KBM-7 (cell line): ENCODE measurements at regions not wholly inside any gene's neighbourhood (a gene's known extent, or its start where the extent isn't known, plus 50 kb on each side); places are given as distances from the start of the nearest gene placed in this dataset.

ENCODE experiments used
- DNase-seq: peaks from one replicate; pipeline ENCODE4 v3.0.0-alpha.2; 2015
- in situ Hi-C: fragments of 300-500 bp; cut with MboI; formaldehyde crosslinking; loops from 2 replicates; pipeline ENCODE4 v1.14.3; 2020; ENCODE audit warnings: low sequenced_read_pairs, low pct_unique_long_range_greater_than_20kb, mixed read lengths

DNA sequence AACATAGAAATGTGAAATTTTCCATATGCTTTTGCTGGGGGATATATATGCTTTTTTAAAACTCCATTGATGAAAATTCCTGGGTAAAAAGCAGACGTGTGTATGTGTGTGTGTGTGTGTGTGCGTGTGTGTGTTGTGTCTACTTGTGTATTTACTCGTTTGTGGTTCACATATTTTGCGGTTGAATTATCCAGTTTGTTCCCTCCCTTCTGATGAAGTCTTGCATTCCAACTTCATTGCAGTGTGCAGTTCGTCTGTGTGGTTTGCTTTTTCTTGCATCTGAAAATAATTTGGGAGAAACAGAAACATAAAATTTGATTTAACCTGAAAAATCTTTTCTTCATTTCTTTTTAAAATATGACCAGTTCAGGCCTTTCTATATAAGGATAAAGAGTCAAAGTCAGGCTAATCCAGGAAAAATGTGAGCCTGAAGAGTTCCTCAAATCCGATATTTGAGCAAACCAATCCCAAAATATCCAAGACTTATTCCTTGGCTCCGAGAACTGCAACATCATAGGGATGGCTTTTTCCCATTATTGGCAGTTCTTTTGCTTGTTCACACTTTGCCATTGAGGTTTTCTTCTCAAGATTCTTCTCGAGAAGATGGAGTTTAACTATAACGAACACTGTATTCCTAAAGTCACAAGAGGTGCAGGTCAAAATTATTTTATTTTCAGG, 202.2 kb upstream of the CCN2 start:
- in situ Hi-C loops = no loop called here
- DNase-seq = no peak

DNA sequence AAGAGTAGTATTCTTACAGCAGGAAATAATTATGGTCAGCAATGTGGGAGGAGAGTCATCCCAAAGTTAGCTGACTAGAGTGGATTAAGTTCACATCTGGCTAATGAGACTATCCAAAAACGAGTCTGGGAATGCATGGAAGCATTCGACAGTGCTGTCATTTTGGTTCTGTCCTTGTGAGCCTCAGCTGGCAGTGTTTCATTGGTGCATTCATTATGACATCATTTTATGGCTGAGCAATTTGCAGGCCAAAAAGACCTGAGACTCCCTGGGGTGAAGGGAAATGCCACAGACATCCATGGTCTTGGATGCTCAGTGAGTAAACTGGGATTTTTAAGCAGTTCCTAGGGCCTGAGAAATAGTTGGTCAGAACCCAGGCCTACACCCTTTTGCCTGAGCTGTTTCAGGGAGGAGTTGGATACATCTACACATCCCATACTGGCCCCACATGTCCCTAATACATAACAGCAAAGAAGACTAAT, 196.4 kb upstream of the CCN2 start:
- in situ Hi-C loops = no loop called here
- no peak for DNase-seq

DNA sequence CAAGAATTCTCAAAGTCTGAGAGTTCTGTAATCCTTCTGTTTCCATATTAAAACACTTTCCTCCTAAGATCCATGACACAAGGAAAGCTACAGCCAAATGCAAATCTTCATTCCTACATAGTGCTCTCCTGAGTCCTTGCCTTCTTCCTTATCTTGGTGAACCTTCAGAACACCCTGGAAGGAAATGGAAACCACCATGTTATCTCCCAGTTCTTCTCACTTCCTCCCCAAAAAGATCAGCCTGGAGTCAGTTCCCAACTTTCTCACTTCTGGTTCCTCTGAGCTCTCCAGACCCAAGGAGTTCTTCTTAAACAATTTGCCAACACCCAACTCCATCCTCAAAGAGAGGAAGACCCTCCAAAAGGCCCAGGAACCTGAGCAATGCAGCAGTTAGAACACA, 193.3 kb upstream of the CCN2 start:
- DNase-seq = no peak
- in situ Hi-C loops = no loop called here

DNA sequence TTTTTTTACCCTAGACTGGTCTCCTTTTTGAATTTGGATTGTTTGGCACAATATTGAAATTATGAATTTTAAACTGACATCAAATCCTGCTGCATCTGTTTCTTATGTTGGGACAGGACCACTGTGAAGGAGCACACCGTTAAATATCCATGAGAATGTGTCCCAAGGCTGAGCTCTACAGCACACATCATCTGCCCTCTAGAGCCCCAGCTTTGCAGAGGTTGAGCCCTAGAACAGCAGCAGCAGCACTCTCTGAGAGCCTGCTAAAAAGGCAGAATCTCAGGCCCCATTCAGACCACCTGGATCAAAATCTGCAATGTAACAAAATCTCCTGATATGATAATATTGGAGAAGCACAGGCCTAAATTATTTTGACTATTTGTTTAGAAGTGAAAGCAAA, 192.1 kb upstream of the CCN2 start:
- in situ Hi-C loops = no loop called here
- no peak for DNase-seq

DNA sequence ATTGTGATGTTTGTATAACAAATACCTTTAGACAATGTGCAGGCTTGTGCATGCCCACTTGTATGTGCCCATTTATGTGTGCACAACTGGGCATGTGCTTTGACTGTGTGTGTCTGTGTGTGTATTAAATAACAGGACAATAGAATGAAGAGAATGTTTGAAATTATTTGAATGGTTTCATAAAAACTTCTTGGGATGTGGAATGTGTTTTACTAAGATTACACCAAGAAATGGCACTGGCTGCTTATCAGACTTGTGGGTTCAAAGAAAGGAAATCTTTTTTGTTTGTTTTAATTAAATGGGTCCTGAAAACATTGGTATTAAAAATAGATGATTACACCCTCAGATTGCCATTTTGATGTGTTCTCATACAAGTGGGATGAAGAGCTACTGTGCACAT, 191.6 kb upstream of the CCN2 start:
- no peak for DNase-seq
- in situ Hi-C loops = no loop called here

DNA sequence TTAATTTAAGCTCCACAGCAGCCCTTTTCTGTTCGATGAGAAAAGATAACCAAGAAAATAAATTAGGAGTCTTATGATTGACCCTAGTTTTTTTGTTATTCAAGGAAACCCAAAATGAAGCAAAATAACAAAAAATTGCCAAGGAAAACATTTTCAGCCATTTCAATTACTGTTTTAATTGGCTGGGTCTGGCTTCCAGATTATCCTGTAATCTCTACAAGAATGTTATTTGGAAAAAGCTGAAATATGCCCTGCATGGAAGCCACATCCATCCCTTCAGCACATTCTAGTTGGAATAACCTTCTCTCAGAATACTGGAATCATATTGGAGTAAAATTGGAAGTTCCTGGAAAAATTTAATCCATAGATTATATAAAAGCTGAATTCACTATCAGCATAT, 191.1 kb upstream of the CCN2 start:
- DNase-seq = no peak
- in situ Hi-C loops = no loop called here

DNA sequence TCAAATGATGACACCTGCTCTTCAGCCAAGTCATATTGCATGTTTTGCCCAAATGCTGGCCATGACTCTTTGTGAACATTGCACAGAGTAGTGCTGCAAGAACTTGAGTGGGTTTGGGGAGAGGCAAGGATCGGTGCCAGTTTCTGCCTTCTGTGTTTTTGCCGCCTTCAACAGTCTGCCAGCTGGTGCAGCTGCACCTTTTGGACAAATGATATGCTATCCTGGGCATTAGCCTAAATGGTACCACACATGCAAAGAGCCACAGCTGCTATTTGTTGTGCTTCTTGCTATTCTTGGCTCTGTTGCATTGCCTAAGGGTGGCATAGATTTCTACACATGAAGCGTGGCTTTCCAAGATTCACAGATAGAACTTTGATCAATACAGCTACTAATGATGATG, 189.0 kb upstream of the CCN2 start:
- in situ Hi-C loops = no loop called here
- DNase-seq = no peak

DNA sequence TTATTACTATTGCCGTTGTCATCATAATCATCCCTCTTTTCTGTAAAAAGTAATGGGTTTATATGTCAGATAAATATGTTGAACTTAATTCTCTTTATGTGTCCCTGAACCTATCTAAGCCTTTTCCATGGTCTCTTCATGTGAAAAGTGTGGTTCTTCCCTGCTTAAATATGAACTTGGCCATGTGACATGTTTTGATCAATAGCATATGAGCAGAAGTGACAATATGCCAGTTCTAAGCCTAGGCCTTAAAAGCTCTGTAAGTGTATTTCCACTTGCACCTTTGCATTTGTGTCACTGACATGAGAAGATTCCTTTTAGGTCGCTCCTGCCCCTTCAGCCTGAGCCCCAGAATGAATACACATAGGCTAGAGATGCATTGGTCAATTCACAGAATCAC, 188.4 kb upstream of the CCN2 start:
- no peak for DNase-seq
- in situ Hi-C loops = no loop called here

DNA sequence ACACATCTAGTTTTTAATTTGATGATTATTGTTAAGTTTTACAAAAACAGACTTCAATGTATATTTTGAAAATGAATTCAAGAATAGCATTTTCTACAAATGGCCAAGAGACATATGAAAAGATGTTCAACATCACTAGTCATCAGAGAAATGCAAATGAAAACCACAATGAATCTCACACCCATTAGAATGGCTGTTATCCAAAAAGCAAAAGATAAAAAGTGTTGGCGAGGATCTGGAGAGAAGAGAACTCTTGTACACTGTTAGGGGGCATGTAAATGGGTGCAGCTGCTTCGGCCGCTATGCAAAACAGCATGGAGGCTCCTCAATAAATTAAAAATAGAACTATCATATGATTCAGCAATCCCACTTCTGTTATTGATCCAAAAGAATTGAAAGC, 185.8 kb upstream of the CCN2 start:
- no peak for DNase-seq
- in situ Hi-C loops = no loop called here

DNA sequence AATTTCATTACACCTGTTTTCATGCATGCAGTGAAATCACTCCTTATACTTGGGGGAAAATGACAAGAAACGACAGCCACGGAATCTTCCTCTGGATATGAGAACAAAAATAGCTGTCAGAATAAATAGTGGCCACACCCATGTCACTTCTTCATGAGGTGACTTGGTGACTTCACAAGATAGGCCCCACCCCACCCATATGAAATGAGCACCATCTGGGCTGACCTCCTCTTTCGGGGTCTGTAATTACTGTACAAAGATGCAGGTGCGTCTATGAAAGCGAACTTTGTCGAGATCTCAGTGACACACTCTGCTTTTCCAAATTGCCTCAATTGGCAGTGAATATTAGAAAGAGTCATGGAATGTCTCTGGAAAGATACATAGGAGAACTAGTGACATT, 184.2 kb upstream of the CCN2 start:
- DNase-seq = no peak
- in situ Hi-C loops = no loop called here

DNA sequence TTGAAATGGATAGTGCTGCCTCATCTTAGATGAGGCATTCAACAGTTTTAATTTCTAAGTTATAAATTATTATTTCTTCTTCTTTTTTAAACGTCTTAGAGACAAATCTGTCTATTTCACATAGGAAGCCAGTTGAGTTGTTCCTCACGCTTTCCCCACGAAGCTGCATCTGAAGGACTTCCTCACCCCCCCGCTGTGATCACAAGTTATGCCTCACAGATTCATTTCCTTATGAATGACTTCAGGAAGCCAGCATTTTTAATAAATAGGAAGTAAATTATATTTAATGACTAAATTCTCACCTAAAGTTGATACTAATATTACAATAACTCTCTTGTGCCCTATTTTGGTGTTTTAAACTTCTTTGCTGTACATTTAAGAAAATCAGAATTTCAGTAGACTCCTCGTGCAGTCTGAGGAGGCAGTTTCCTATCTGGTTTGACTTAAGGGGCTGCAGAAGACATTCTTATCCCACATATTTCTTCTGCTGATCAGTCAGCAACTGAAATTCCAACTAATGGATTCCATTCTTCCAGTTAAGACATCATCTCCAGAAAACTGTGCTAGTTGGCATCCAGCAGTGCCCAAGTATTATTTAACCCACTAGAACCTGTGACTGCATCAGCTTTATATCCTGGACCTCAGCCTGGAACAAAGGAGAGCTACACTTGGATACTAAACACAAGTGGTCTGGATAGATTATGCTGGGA, 182.7 kb upstream of the CCN2 start:
- no peak for DNase-seq
- in situ Hi-C loops = no loop called here

DNA sequence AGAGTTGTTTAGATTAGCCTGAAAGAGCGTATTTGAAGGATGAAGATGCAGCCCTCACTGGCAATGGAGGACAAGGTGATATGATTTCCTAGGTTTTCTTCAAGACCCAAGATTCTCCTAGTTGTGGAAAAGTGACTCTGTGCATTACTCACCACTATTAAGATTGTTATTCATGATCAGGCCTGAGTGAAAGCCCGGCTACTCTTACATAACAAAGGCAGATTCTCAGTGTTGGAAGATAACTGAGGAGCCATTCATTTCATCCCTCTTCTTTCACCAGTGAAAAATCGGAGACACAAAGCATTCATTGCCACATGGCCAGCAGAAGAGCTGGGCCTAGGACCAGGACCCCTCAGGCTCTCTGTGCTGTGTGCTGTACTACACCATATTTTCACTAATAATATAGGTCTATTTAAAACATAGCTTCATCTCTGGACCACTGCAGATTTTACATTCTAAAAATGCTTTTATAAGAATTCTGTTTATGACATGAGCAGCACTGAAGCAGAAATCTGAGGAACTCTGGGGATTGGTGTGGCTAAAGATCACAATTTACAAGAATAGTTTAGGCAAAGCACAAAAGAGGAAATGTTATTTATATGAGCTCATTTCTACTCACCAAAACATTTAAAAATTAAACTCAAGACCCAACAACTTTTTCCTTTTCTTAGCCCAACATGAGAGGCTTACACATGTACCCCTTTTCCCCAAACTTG, 181.9 kb upstream of the CCN2 start:
- in situ Hi-C loops = no loop called here
- DNase-seq = no peak

DNA sequence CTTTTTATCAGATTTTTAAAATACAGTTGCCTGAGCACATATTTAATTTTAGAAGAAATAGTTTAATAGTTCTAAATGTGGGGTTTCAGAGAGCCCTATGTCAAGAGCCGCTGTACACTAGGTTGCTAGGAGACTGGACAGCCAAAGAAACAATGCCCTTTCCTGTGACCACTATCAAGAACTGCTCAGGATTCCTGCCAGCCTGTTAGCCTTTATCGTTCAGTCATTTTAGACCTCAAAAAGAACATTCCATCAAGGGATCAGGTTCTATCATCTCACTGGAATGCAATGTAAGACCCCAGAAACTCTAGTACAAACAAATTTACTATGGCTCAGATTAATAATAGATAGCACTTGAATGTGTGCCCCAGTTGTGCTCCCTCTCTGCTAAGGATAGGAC, 181.2 kb upstream of the CCN2 start:
- in situ Hi-C loops = no loop called here
- DNase-seq = no peak

DNA sequence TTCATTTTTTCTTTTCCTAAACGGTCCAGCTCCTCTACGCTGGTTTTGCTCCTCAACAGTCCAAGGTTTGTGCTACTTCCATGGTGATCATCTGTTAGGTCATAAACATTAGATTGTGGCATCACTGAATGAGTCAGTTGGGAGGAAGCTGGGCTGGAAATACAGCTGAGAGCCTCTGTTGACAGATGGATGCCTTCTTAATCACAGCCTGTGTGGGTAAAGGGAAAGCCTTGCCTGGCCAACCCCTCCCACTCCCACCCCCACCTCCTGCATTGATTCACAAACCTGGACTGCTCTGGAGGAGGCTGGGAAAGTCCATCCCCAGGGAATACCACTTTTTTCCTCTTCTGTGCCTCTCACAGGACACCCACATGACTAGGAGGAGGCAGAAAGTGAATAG, 180.6 kb upstream of the CCN2 start:
- DNase-seq = peak; percentile 21

DNA sequence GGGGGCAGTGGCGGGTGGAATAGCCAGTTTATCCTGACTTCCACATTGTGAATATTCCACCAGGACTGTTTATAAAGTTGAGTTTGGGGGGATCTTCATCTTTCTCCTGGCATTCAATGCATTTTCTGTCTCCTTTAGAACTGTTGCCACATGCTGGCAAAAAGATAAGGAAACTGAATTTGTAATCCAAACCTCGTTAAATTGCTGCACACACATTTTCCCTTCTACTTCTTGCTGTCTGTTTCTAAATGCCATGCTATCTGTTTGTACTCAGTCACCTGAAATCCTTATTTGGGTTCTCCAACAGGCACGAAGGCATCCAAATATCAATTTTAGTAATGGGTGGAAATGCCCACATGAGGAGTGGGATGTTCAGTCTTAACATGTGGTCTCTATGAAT, 180.2 kb upstream of the CCN2 start:
- DNase-seq = no peak
- in situ Hi-C loops = no loop called here

More for the DNA sequence above, 180.6 kb upstream of the CCN2 start:
- in situ Hi-C loops = no loop called here

DNA sequence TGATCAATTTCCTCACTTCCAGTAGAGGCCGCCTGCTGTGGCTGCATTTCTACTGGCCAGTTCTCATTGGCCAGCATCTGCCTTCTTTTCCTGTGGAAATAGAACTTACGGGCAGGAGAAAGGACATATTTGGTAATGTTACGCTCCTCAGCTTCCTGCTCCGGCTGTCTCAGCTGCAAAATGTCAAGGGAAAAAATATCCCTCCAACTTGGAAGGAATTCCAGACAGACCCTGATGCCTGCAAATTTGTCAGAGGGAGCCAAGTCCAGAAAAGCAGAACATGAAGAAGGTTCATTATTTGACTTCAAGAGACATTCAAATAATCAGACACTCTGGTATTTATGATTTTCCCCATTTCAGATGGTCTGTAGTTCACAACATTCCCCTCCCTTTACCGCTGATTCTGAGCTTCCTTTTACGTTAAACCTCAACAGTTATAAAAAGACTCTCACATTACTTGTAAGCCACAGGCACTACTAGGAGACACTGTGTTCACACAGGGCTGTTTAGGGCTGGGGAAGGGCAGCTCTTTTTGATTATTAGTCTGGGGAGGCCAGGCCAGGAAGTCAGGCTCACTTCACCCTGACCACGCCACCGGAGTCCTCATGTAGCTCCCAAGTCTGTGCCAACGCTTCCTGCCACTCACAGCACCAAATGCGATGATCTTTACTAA, 179.6 kb upstream of the CCN2 start:
- in situ Hi-C loops = no loop called here
- peak; percentile 15 for DNase-seq

DNA sequence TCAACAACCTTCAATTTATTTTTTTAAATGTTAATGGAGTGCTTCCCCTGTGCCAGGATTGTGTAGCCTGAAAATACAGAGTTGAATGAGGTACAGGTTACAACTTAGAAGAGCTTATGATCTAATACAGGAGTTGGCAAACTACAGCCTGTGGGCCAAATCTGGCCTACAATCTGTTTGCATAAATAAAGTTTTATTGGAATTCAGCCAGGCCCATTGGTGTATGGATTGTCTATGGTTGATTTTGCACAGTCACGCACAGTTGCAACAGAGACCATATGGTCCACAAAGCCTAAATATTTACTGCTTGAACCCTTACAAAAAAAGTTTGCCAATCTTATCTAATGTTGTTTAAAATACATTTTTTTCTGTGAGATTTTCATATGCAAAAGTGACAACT, 177.3 kb upstream of the CCN2 start:
- in situ Hi-C loops = no loop called here
- no peak for DNase-seq

DNA sequence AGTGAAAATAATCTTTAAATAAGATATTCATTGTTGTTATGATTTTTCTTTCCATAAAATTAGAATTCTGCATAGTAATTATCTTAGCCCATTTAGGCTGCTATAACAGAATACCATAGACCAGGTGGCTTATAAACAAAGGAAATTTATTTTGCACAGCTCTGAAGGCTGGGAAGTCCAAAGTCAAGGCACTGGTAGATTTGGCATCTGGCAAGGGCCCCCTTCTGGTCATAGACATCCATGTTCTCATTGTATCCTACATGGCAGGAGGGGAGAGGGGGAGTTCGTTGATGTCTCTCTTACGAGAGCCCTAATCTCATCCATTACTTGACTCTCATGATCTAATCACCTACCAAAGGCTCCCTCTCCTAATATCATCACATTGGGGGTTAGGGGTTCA, 175.0 kb upstream of the CCN2 start:
- in situ Hi-C loops = no loop called here
- DNase-seq = no peak

DNA sequence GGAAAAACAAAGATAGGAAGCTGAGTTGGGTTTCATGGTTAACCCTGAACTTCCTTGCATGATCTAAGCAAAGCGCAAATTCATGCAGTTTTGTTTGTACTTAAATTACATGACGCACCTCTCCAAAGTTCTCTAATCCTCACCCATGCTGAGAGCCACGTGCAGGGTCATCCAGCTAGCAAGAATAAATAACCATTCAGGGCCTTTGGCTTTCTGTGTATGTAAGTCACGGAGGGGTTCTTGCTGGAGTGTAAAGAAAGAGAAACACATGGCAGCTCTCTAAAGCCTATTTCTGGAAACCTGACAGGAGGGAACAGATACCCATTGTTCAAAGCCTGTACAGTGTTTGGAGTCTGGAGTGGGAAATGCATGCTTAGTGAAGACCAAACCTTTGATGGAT, 171.7 kb upstream of the CCN2 start:
- in situ Hi-C loops = no loop called here
- DNase-seq = no peak

DNA sequence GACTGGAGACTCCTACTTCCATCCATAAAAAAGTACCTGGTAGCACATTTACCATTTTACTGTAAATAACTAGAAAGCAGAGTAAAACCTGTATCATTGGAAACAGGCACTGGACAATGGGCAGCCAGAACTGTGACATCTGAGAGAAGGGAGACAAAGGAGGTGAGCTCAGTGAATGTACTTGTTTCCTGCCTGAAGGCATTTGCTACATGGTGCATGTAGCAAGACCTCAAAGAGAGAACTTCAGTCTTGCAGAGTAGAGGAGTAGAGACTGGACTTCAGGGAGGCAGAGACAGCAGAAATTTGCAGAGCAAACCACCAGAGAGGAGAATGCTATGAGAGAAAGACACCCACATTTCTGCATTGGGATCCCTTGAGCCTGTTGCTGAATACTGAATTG, 171.0 kb upstream of the CCN2 start:
- in situ Hi-C loops = no loop called here
- no peak for DNase-seq
